Non-pigmented ciliary epithelial cell (primary cell): ENCODE measurements at regions not wholly inside any gene's neighbourhood (a gene's known extent, or its start where the extent isn't known, plus 50 kb on each side); places are given as distances from the start of the nearest gene placed in this dataset.
A peak's percentile ranks its signal among the peaks of the same experiment; 100 is the strongest.

ENCODE experiments used
- DNase-seq: peaks from one replicate; pipeline ENCODE4 v3.0.0-alpha.2; 2010; ENCODE audit warnings: low read depth

- DNase-seq, result no peak
Measured at GRCh38 chr16:51900221-51900780, 646.6 kb downstream of the TOX3 start.

- DNase-seq, result no peak
Measured at GRCh38 chr16:51898872-51899271, 648.1 kb downstream of the TOX3 start.

GRCh38 chr16:51896013-51896412 lies 650.9 kb downstream of the TOX3 start:
- no peak for DNase-seq

GRCh38 chr16:51892293-51893007 lies 654.5 kb downstream of the TOX3 start:
- no peak for DNase-seq

- DNase-seq, result no peak
Measured at GRCh38 chr16:51888534-51888933, 658.4 kb downstream of the TOX3 start.

- DNase-seq, result no peak
Measured at GRCh38 chr16:51888016-51888415, 658.9 kb downstream of the TOX3 start.

GRCh38 chr16:51886456-51886855 lies 660.5 kb downstream of the TOX3 start:
- no peak for DNase-seq

- DNase-seq, result no peak
Measured at GRCh38 chr16:51884773-51885172, 662.2 kb downstream of the TOX3 start.

GRCh38 chr16:51881731-51882130 lies 665.2 kb downstream of the TOX3 start:
- peak; percentile 86 for DNase-seq

GRCh38 chr16:51880776-51881175 lies 666.2 kb downstream of the TOX3 start:
- peak; percentile 88 for DNase-seq

GRCh38 chr16:51877686-51878085 lies 669.3 kb downstream of the TOX3 start:
- DNase-seq, result no peak

GRCh38 chr16:51876934-51877333 lies 670.0 kb downstream of the TOX3 start:
- DNase-seq, result no peak

GRCh38 chr16:51876601-51876875 lies 670.4 kb downstream of the TOX3 start:
- DNase-seq, result no peak

GRCh38 chr16:51875834-51876600 lies 670.9 kb downstream of the TOX3 start:
- no peak for DNase-seq

- no peak for DNase-seq
Measured at GRCh38 chr16:51872524-51872923, 674.4 kb downstream of the TOX3 start.

- no peak for DNase-seq
Measured at GRCh38 chr16:51870296-51870854, 676.6 kb downstream of the TOX3 start.

- no peak for DNase-seq
Measured at GRCh38 chr16:51869176-51869575, 677.8 kb downstream of the TOX3 start.

GRCh38 chr16:51868631-51869030 lies 678.3 kb downstream of the TOX3 start:
- no peak for DNase-seq

GRCh38 chr16:51867386-51868065 lies 679.4 kb downstream of the TOX3 start:
- no peak for DNase-seq

GRCh38 chr16:51864575-51864974 lies 682.4 kb downstream of the TOX3 start:
- no peak for DNase-seq

- no peak for DNase-seq
Measured at GRCh38 chr16:51854401-51854951, 692.5 kb downstream of the TOX3 start.

- DNase-seq, result no peak
Measured at GRCh38 chr16:51853586-51853985, 693.4 kb downstream of the TOX3 start.
